GM20000 (cell line): ENCODE measurements at regions not wholly inside any gene's neighbourhood (a gene's known extent, or its start where the extent isn't known, plus 50 kb on each side); places are given as distances from the start of the nearest gene placed in this dataset.
"Not testable (repeated sequence)": the region's sequence is repeated elsewhere in the genome, so short reads cannot be mapped to it uniquely, and the experiment has no call there.

Experiments used
- DNase-seq: peaks from one replicate; pipeline ENCODE4 v3.0.0; 2012; ENCODE audit warnings: low spot score
- CTCF ChIP-seq: IDR thresholded peaks from 2 replicates; pipeline ENCODE4 v1.5.1; 2012; ENCODE audit warnings: mild to moderate bottlenecking, control low read depth; ENCODE audit errors: extremely low read depth, missing control alignments

GRCh38 chr9:12329623-12329985, 363.6 kb upstream of the TYRP1 start:
- TF ChIP-seq CTCF, result no peak
- DNase-seq, result no peak

- not testable (repeated sequence) for DNase-seq
Observed at GRCh38 chr9:12333966-12334365, 359.2 kb upstream of the TYRP1 start.

- DNase-seq, result no peak
- no peak for TF ChIP-seq CTCF
Observed at GRCh38 chr9:12350775-12351174, 342.4 kb upstream of the TYRP1 start.

GRCh38 chr9:12351293-12352044, 341.7 kb upstream of the TYRP1 start:
- DNase-seq, result no peak
- no peak for TF ChIP-seq CTCF

- no peak for DNase-seq
- no peak for TF ChIP-seq CTCF
Observed at GRCh38 chr9:12352045-12352315, 341.2 kb upstream of the TYRP1 start.

GRCh38 chr9:12363439-12363838, 329.7 kb upstream of the TYRP1 start:
- TF ChIP-seq CTCF, result no peak
- DNase-seq, result no peak

GRCh38 chr9:12368569-12368968, 324.6 kb upstream of the TYRP1 start:
- no peak for TF ChIP-seq CTCF
- DNase-seq, result no peak

GRCh38 chr9:12391839-12392509, 301.2 kb upstream of the TYRP1 start:
- no peak for DNase-seq
- no peak for TF ChIP-seq CTCF
